ENCODE measurements at regions not wholly inside any gene's neighbourhood (a gene's known extent, or its start where the extent isn't known, plus 50 kb on each side); places are given as distances from the start of the nearest gene placed in this dataset.

GRCh38 chr3:150114873-150115540 lies 144.3 kb upstream of the PFN2 start:
- DNase-seq = no peak

- DNase-seq = no peak
These were observed 143.6 kb upstream of the PFN2 start for GRCh38 chr3:150114273-150114672.

- DNase-seq = no peak
These were observed 139.4 kb upstream of the PFN2 start for GRCh38 chr3:150110097-150110496.

GRCh38 chr3:150107429-150108175 lies 136.9 kb upstream of the PFN2 start:
- DNase-seq = no peak

GRCh38 chr3:150106740-150107428 lies 136.2 kb upstream of the PFN2 start:
- no peak for DNase-seq

- DNase-seq = no peak
These were observed 135.4 kb upstream of the PFN2 start for GRCh38 chr3:150105886-150106612.

- no peak for DNase-seq
These were observed 134.3 kb upstream of the PFN2 start for GRCh38 chr3:150105025-150105424.

GRCh38 chr3:150104564-150104963 lies 133.9 kb upstream of the PFN2 start:
- DNase-seq = no peak

- no peak for DNase-seq
These were observed 130.3 kb upstream of the PFN2 start for GRCh38 chr3:150101016-150101415.

- no peak for DNase-seq
These were observed 127.9 kb upstream of the PFN2 start for GRCh38 chr3:150098621-150099020.

GRCh38 chr3:150097588-150097890 lies 126.8 kb upstream of the PFN2 start:
- no peak for DNase-seq

- DNase-seq = no peak
These were observed 126.2 kb upstream of the PFN2 start for GRCh38 chr3:150096700-150097587.

GRCh38 chr3:150094150-150094933 lies 123.6 kb upstream of the PFN2 start:
- DNase-seq = no peak

- no peak for DNase-seq
These were observed 120.9 kb upstream of the PFN2 start for GRCh38 chr3:150091626-150092025.

GRCh38 chr3:150090877-150091276 lies 120.2 kb upstream of the PFN2 start:
- no peak for DNase-seq

GRCh38 chr3:150090006-150090405 lies 119.3 kb upstream of the PFN2 start:
- no peak for DNase-seq

GRCh38 chr3:150084128-150084527 lies 113.4 kb upstream of the PFN2 start:
- no peak for DNase-seq

- no peak for DNase-seq
These were observed 113.0 kb upstream of the PFN2 start for GRCh38 chr3:150083655-150084042.

- no peak for DNase-seq
These were observed 112.4 kb upstream of the PFN2 start for GRCh38 chr3:150082898-150083654.

GRCh38 chr3:150081084-150081483 lies 110.4 kb upstream of the PFN2 start:
- no peak for DNase-seq

Measured in activated CD4-positive, CD25-positive, alpha-beta regulatory T cell treated with anti-CD3 and anti-CD28 coated beads, Interleukin-2, amount 50 U/mL, for 72 hours (primary cell).